Lower leg skin (tissue), 4 donors: ENCODE measurements at regions not wholly inside any gene's neighbourhood (a gene's known extent, or its start where the extent isn't known, plus 50 kb on each side); places are given as distances from the start of the nearest gene placed in this dataset.

ENCODE experiments used
- DNase-seq, 2 donors: peaks; one replicate each; pipeline ENCODE4 v3.0.0-alpha.2; 2019; ENCODE audit warnings: low spot score in 2 of 2
- H3K4me3 ChIP-seq: fragments of 200-600 bp; sonication (generic); 2 replicates; pipeline ENCODE4 v1.5.1; 2017; ENCODE audit warnings: mild to moderate bottlenecking, low read depth; ENCODE audit not compliant: poor library complexity, severe bottlenecking
- CTCF ChIP-seq, 3 donors: fragments of 450-650 bp; IDR thresholded peaks; one replicate each; pipeline ENCODE4 v1.5.1; 2016; ENCODE audit warnings: antibody characterized with exemption in 3 of 3, mild to moderate bottlenecking in 3 of 3, moderate library complexity in 2 of 3
- POLR2A ChIP-seq, 2 donors: fragments of 450-650 bp; IDR thresholded peaks; one replicate each; pipeline ENCODE4 v1.6.1; 2016 to 2017; ENCODE audit warnings: antibody characterized with exemption in 2 of 2, mild to moderate bottlenecking in 1 of 2, moderate library complexity in 1 of 2
- WGBS, 2 donors: methylation state at CpG; one replicate each; pipeline ENCODE4 v1.1.5; 2018; 5-methylcytosine and 5-hydroxymethylcytosine counted together
- intact Hi-C: fragments of 100-400 bp; cut with DNase I; formaldehyde crosslinking; loops from one replicate; pipeline ENCODE4 v1.15.0; 2023; ENCODE audit warnings: low total_unique reads

- H3K4me3 ChIP-seq, result no peak overlapping the region
- no peak for DNase-seq
- no peak for TF ChIP-seq POLR2A (IDR thresholded peaks at IDR 0.05)
- no peak for TF ChIP-seq CTCF (IDR thresholded peaks at IDR 0.05)
- intact Hi-C loops, result no loop called here
- 75 to 88% methylated on average over 2 of the region's 2 CpGs for WGBS, 2 donors
Observed at GRCh38 chr5:11977904-11978303, 73.7 kb upstream of the CTNND2 start.

- DNase-seq, result no peak
- 68 to 73% methylated on average over 7 of the region's 7 CpGs for WGBS, 2 donors
- no peak overlapping the region for H3K4me3 ChIP-seq
- TF ChIP-seq CTCF (IDR thresholded peaks at IDR 0.05) (no peak), POLR2A (IDR thresholded peaks at IDR 0.05) (no peak)
- intact Hi-C loops, result no loop called here
Observed at GRCh38 chr5:11973469-11973868, 69.2 kb upstream of the CTNND2 start.

GRCh38 chr5:11963227-11963626 is 59.0 kb upstream of the CTNND2 start:
- TF ChIP-seq POLR2A (IDR thresholded peaks at IDR 0.05) (no peak), CTCF (IDR thresholded peaks at IDR 0.05) (no peak)
- WGBS, 2 donors, result 92 to 94% methylated on average over 3 of the region's 3 CpGs
- intact Hi-C loops, result no loop called here
- no peak overlapping the region for H3K4me3 ChIP-seq
- no peak for DNase-seq

GRCh38 chr5:11962122-11962521 is 57.9 kb upstream of the CTNND2 start:
- DNase-seq, result no peak
- H3K4me3 ChIP-seq, result no peak overlapping the region
- no peak for TF ChIP-seq CTCF (IDR thresholded peaks at IDR 0.05)
- no peak for TF ChIP-seq POLR2A (IDR thresholded peaks at IDR 0.05)
- 35 to 38% methylated on average over 4 of the region's 4 CpGs for WGBS, 2 donors
- intact Hi-C loops, result no loop called here

- DNase-seq, result no peak
- intact Hi-C loops, result no loop called here
- TF ChIP-seq POLR2A (IDR thresholded peaks at IDR 0.05), result no peak
- TF ChIP-seq CTCF (IDR thresholded peaks at IDR 0.05), result no peak
- no peak overlapping the region for H3K4me3 ChIP-seq
- WGBS, 2 donors, result 26 to 29% methylated on average over 2 of the region's 2 CpGs
Observed at GRCh38 chr5:11958321-11958720, 54.1 kb upstream of the CTNND2 start.

- TF ChIP-seq CTCF (IDR thresholded peaks at IDR 0.05) (no peak), POLR2A (IDR thresholded peaks at IDR 0.05) (no peak)
Observed at GRCh38 chr5:11955331-11955730, 51.1 kb upstream of the CTNND2 start.

More at GRCh38 chr5:11955331-11955730, 51.1 kb upstream of the CTNND2 start:
- intact Hi-C loops, result no loop called here
- DNase-seq, result no peak
- no peak overlapping the region for H3K4me3 ChIP-seq
